ENCODE measurements at regions not wholly inside any gene's neighbourhood (a gene's known extent, or its start where the extent isn't known, plus 50 kb on each side); places are given as distances from the start of the nearest gene placed in this dataset.

GRCh38 chr2:65842104-65842503 lies 409.7 kb upstream of the SPRED2 start:
- no peak for DNase-seq (ENCODE audit: low read depth)

- no peak for DNase-seq (ENCODE audit: low read depth)
Measured at GRCh38 chr2:65835975-65836549, 403.7 kb upstream of the SPRED2 start.

- DNase-seq (ENCODE audit: low read depth), result no peak
Measured at GRCh38 chr2:65834771-65835475, 402.5 kb upstream of the SPRED2 start.

- DNase-seq (ENCODE audit: low read depth), result no peak
Measured at GRCh38 chr2:65834062-65834461, 401.7 kb upstream of the SPRED2 start.

GRCh38 chr2:65831509-65831908 lies 399.1 kb upstream of the SPRED2 start:
- no peak for DNase-seq (ENCODE audit: low read depth)

- DNase-seq (ENCODE audit: low read depth), result no peak
Measured at GRCh38 chr2:65826567-65826966, 394.2 kb upstream of the SPRED2 start.

- no peak for DNase-seq (ENCODE audit: low read depth)
Measured at GRCh38 chr2:65823511-65823910, 391.1 kb upstream of the SPRED2 start.

GRCh38 chr2:65820454-65820853 lies 388.1 kb upstream of the SPRED2 start:
- no peak for DNase-seq (ENCODE audit: low read depth)

- no peak for DNase-seq (ENCODE audit: low read depth)
Measured at GRCh38 chr2:65819963-65820362, 387.6 kb upstream of the SPRED2 start.

GRCh38 chr2:65818873-65819451 lies 386.6 kb upstream of the SPRED2 start:
- no peak for DNase-seq (ENCODE audit: low read depth)

GRCh38 chr2:65813631-65814173 lies 381.3 kb upstream of the SPRED2 start:
- DNase-seq (ENCODE audit: low read depth), result no peak

GRCh38 chr2:65812887-65813286 lies 380.5 kb upstream of the SPRED2 start:
- no peak for DNase-seq (ENCODE audit: low read depth)

- no peak for DNase-seq (ENCODE audit: low read depth)
Measured at GRCh38 chr2:65807942-65808341, 375.5 kb upstream of the SPRED2 start.

- DNase-seq (ENCODE audit: low read depth), result no peak
Measured at GRCh38 chr2:65804777-65805176, 372.4 kb upstream of the SPRED2 start.

GRCh38 chr2:65802298-65802942 lies 370.0 kb upstream of the SPRED2 start:
- no peak for DNase-seq (ENCODE audit: low read depth)

GRCh38 chr2:65800998-65801397 lies 368.6 kb upstream of the SPRED2 start:
- no peak for DNase-seq (ENCODE audit: low read depth)

- DNase-seq (ENCODE audit: low read depth), result no peak
Measured at GRCh38 chr2:65799141-65799854, 366.9 kb upstream of the SPRED2 start.

GRCh38 chr2:65798641-65799040 lies 366.2 kb upstream of the SPRED2 start:
- DNase-seq (ENCODE audit: low read depth), result no peak

GRCh38 chr2:65794994-65795393 lies 362.6 kb upstream of the SPRED2 start:
- DNase-seq (ENCODE audit: low read depth), result no peak

- no peak for DNase-seq (ENCODE audit: low read depth)
Measured at GRCh38 chr2:65791404-65791975, 359.1 kb upstream of the SPRED2 start.

GRCh38 chr2:65790676-65790935 lies 358.2 kb upstream of the SPRED2 start:
- no peak for DNase-seq (ENCODE audit: low read depth)
